DMS 273 (cell line): ENCODE measurements at regions not wholly inside any gene's neighbourhood (a gene's known extent, or its start where the extent isn't known, plus 50 kb on each side); places are given as distances from the start of the nearest gene placed in this dataset.

Experiments used
- DNase-seq: peaks from one replicate; lab custom pipeline; 2025; ENCODE audit not compliant: unreplicated experiment; lab: John Stamatoyannopoulos, UW

DNA sequence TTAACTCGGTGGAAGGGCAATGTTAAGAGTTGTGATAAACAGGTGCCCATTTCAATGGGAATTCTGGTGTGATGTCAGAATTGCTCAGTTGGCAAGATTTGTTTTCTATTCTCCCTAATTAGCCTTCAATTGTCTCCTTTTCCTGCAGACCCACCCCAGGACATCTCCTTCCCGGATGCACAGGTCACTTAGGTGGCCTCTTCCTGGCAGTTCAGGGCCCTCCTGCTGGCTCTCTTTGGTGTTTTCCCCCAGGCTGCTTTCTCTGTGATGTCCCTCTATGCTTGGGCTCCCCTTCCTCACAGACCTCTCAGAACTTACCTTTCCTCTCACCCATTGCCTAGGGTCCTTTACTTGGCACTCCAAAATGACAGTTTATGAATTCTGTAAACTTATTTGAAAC, 126.3 kb downstream of the GPAT3 start:
- DNase-seq, result no peak

DNA sequence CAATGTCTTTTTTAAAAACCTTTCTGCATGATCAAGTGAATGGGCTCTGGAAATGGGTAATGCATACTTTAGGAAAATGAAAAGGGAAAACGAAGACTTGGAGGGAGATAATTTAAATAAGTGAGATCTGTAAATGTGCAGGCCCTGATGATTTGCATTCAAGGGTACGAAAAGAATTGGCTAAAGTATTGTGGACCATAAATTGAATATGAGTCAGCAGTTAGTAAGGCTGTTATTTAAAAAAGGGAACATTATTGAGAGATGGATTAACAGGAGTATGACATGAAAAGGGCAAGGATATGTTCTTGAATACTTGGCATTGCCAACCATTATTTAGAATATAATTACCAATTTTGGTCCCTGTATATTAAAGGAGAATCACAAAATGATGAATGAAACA, 125.5 kb downstream of the GPAT3 start:
- no peak for DNase-seq

DNA sequence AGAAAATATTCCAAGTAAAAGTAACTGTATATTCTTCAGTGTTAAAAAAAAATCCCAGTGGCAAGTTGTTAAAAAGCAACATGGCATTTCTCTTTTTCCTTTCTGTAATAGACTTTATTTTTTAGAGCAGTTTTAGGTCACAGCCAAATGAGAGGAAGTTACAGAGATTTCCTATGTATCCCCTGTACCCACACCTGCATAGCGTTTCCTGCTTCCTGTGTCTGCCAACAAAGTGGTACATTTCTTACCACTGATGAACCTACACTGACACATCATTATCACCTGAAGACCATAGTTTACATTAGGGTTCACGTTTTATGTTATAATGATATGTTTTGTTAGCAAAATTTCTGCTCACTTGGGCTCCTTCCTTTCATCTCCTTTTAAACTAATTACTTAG, 124.7 kb downstream of the GPAT3 start:
- DNase-seq, result no peak

GRCh38 chr4:83658806-83659205, 122.9 kb downstream of the GPAT3 start:
- DNase-seq, result no peak

- no peak for DNase-seq
These were observed 121.4 kb downstream of the GPAT3 start for GRCh38 chr4:83657336-83657735.
